Ovary (tissue), 3 donors: ENCODE measurements at regions not wholly inside any gene's neighbourhood (a gene's known extent, or its start where the extent isn't known, plus 50 kb on each side); places are given as distances from the start of the nearest gene placed in this dataset.

ENCODE experiments used
- CTCF ChIP-seq, 3 donors: fragments of 450-650 bp in 2 of 3; fragments of 200-600 bp in 1 of 3; IDR thresholded peaks; one replicate each; pipeline versions ENCODE4 v1.5.1 to v1.8.0; 2016 to 2022; ENCODE audit warnings: antibody characterized with exemption in 3 of 3, mild to moderate bottlenecking in 1 of 3
- EP300 ChIP-seq: sonication (generic); formaldehyde crosslinking; IDR thresholded peaks from one replicate; pipeline ENCODE4 v1.6.1; 2017; ENCODE audit warnings: antibody characterized with exemption
- POLR2A ChIP-seq: fragments of 450-650 bp; IDR thresholded peaks from one replicate; pipeline ENCODE4 v1.6.1; 2017; ENCODE audit warnings: antibody characterized with exemption, mild to moderate bottlenecking, moderate library complexity
- donor health status: DM: no; HTN: no; CAD: no.

DNA sequence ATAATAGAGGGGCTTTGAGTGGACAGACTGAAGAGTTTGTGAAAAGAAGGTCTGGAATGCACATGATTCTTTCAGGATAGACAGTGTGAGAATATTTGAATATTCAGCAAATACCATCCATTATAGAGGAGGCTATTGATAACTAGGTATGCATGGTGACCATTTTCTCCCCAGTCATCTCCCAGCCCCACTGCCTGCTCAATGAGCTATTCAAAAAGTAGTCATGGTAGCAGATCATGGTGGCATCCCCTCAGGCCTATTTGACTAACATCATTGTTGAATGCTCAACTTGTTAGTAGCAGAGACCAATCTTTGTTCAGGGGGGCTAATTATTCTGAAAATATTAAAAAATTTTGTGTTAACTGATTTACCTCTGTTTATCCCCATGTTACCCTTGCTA, 311.6 kb downstream of the S1PR1 start:
- TF ChIP-seq CTCF (IDR thresholded peaks at IDR 0.05) = no peak
- no peak for TF ChIP-seq POLR2A
- TF ChIP-seq EP300 = no peak
